Prostate gland (tissue), 2 donors: ENCODE measurements at regions not wholly inside any gene's neighbourhood (a gene's known extent, or its start where the extent isn't known, plus 50 kb on each side); places are given as distances from the start of the nearest gene placed in this dataset.

Experiments
- DNase-seq: peaks from one replicate; pipeline ENCODE4 v3.0.0-alpha.2; 2019; ENCODE audit warnings: low spot score
- H3K27ac ChIP-seq, 2 donors: fragments of 200-600 bp; sonication (generic); 2 replicates each; pipeline ENCODE4 v1.5.1; 2017 to 2019
- H3K27me3 ChIP-seq: fragments of 200-600 bp; sonication (generic); replicated peaks from 2 replicates; pipeline ENCODE4 v1.5.1; 2019; ENCODE audit not compliant: insufficient read depth
- H3K36me3 ChIP-seq, 2 donors: fragments of 200-600 bp; sonication (generic); 1 replicate in 1 of 2; 2 replicates in 1 of 2; pipeline versions ENCODE4 v1.5.1 to v1.8.1; 2017 to 2019
- H3K4me1 ChIP-seq: fragments of 200-600 bp; sonication (generic); replicated peaks from 2 replicates; pipeline ENCODE4 v1.5.1; 2019
- H3K4me3 ChIP-seq, 2 donors: fragments of 200-600 bp; sonication (generic); 2 replicates each; pipeline ENCODE4 v1.5.1; 2017 to 2019
- H3K9me3 ChIP-seq: fragments of 200-600 bp; sonication (generic); 2 replicates; pipeline ENCODE4 v1.5.1; 2017
- CTCF ChIP-seq, 4 experiments: fragments of 200-600 bp in 2 of 4; fragments of 450-650 bp in 2 of 4; sonication (generic) in 2 of 4; IDR thresholded peaks; 1 replicate in 3 of 4; 2 replicates in 1 of 4; pipeline ENCODE4 v1.5.1; 2016 to 2019; ENCODE audit warnings: antibody characterized with exemption in 4 of 4, mild to moderate bottlenecking in 2 of 4, moderate library complexity in 2 of 4
- POLR2A ChIP-seq: fragments of 450-650 bp; IDR thresholded peaks from one replicate; pipeline ENCODE4 v1.6.1; 2016; ENCODE audit warnings: antibody characterized with exemption, mild to moderate bottlenecking
- POLR2AphosphoS5 ChIP-seq: sonication (generic); formaldehyde crosslinking; IDR thresholded peaks from one replicate; pipeline ENCODE4 v1.6.1; 2017; ENCODE audit warnings: antibody characterized with exemption
- WGBS: methylation state at CpG from one replicate; pipeline ENCODE4 v1.1.5; 2018; 5-methylcytosine and 5-hydroxymethylcytosine counted together
- intact Hi-C: fragments of 100-400 bp; cut with DNase I; formaldehyde crosslinking; loops from one replicate; pipeline ENCODE4 v1.14.2; 2022

GRCh38 chr2:194096402-194096801 is 1560.6 kb upstream of the SLC39A10 start:
- H3K9me3 ChIP-seq, result no peaks in the 10 kb centered on the region
- TF ChIP-seq POLR2A (no peak), CTCF (IDR thresholded peaks at IDR 0.05) (no peak), POLR2AphosphoS5 (no peak)
- 25% methylated on average over 3 of the region's 3 CpGs for WGBS
- H3K36me3 ChIP-seq, result no peaks in the 10 kb centered on the region
- H3K27me3 ChIP-seq, result no peaks in the 10 kb centered on the region
- no peak overlapping the region for H3K27ac ChIP-seq
- H3K4me3 ChIP-seq, result no peak overlapping the region
- H3K4me1 ChIP-seq, result no peaks in the 10 kb centered on the region
- DNase-seq, result no peak
- intact Hi-C loops, result no loop called here

- no peak for TF ChIP-seq POLR2A
- TF ChIP-seq CTCF (IDR thresholded peaks at IDR 0.05), result no peak
- no peak for TF ChIP-seq POLR2AphosphoS5
- Histone ChIP-seq H3K4me3 (no peak overlapping the region), H3K9me3 (no peaks in the 10 kb centered on the region), H3K36me3 (no peaks in the 10 kb centered on the region), H3K27ac (no peak overlapping the region), H3K4me1 (no peaks in the 10 kb centered on the region), H3K27me3 (no peaks in the 10 kb centered on the region)
- intact Hi-C loops, result no loop called here
- DNase-seq, result no peak
- 77% methylated on average over 1 of the region's 1 CpG for WGBS
These were observed 1561.7 kb upstream of the SLC39A10 start for GRCh38 chr2:194095359-194095758.

GRCh38 chr2:194090251-194090905 is 1566.6 kb upstream of the SLC39A10 start:
- no peak overlapping the region for H3K27ac ChIP-seq
- 86% methylated on average over 8 of the region's 32 CpGs for WGBS
- TF ChIP-seq CTCF (IDR thresholded peaks at IDR 0.05), result no peak
- no peak for TF ChIP-seq POLR2AphosphoS5
- no peak for TF ChIP-seq POLR2A
- H3K4me3 ChIP-seq, result no peak overlapping the region
- intact Hi-C loops, result no loop called here
- no peaks in the 10 kb centered on the region for H3K9me3 ChIP-seq
- no peak for DNase-seq
- H3K4me1 ChIP-seq, result no peaks in the 10 kb centered on the region
- no peaks in the 10 kb centered on the region for H3K27me3 ChIP-seq
- no peaks in the 10 kb centered on the region for H3K36me3 ChIP-seq

- Histone ChIP-seq H3K4me3 (no peak overlapping the region), H3K27ac (no peak overlapping the region), H3K4me1 (no peaks in the 10 kb centered on the region), H3K36me3 (no peaks in the 10 kb centered on the region), H3K27me3 (no peaks in the 10 kb centered on the region), H3K9me3 (no peaks in the 10 kb centered on the region)
- DNase-seq, result no peak
- 65% methylated on average over 2 of the region's 2 CpGs for WGBS
- intact Hi-C loops, result no loop called here
- TF ChIP-seq POLR2AphosphoS5, result no peak
- no peak for TF ChIP-seq CTCF (IDR thresholded peaks at IDR 0.05)
- TF ChIP-seq POLR2A, result no peak
These were observed 1569.7 kb upstream of the SLC39A10 start for GRCh38 chr2:194087089-194087958.

GRCh38 chr2:194086129-194086528 is 1570.9 kb upstream of the SLC39A10 start:
- TF ChIP-seq POLR2A, result no peak
- no peak for TF ChIP-seq POLR2AphosphoS5
- TF ChIP-seq CTCF (IDR thresholded peaks at IDR 0.05), result no peak
- Histone ChIP-seq H3K36me3 (no peaks in the 10 kb centered on the region), H3K4me1 (no peaks in the 10 kb centered on the region), H3K4me3 (no peak overlapping the region), H3K9me3 (no peaks in the 10 kb centered on the region), H3K27ac (no peak overlapping the region), H3K27me3 (no peaks in the 10 kb centered on the region)
- no peak for DNase-seq
- intact Hi-C loops, result no loop called here
- WGBS, result 33% methylated on average over 1 of the region's 1 CpG
